Left ventricle myocardium inferior (tissue), 1 donor: ENCODE measurements at regions not wholly inside any gene's neighbourhood (a gene's known extent, or its start where the extent isn't known, plus 50 kb on each side); places are given as distances from the start of the nearest gene placed in this dataset.

Experiments
- DNase-seq: peaks from one replicate; pipeline ENCODE4 v3.0.0-alpha.2; 2020
- H3K27ac ChIP-seq: fragments of 200-600 bp; replicated peaks from 2 replicates; pipeline ENCODE4 v1.8.0; 2021
- H3K27me3 ChIP-seq: fragments of 200-600 bp; 2 replicates; pipeline ENCODE4 v1.8.0; 2021; ENCODE audit warnings: low read depth
- H3K36me3 ChIP-seq: fragments of 200-600 bp; 2 replicates; pipeline ENCODE4 v1.8.0; 2021
- H3K4me1 ChIP-seq: fragments of 200-600 bp; 2 replicates; pipeline ENCODE4 v1.8.0; 2021
- H3K4me3 ChIP-seq: fragments of 200-600 bp; 2 replicates; pipeline ENCODE4 v1.8.0; 2021; ENCODE audit warnings: mild to moderate bottlenecking, moderate library complexity
- H3K9me3 ChIP-seq: fragments of 200-600 bp; replicated peaks from 2 replicates; pipeline ENCODE4 v1.8.0; 2021
- CTCF ChIP-seq: fragments of 200-600 bp; IDR thresholded peaks from 2 replicates; pipeline ENCODE4 v1.8.0; 2021; ENCODE audit warnings: antibody characterized with exemption, mild to moderate bottlenecking, borderline replicate concordance
- intact Hi-C: fragments of 100-400 bp; cut with micrococcal nuclease; formaldehyde crosslinking; loops from one replicate; pipeline ENCODE4 v1.11.0; 2022
- donor health status: DM: no; HTN: yes; CAD: no; lungs with severe emphysema.

- DNase-seq, result no peak
- intact Hi-C loops, result no loop called here
- no peaks in the 10 kb centered on the region for H3K27me3 ChIP-seq
- TF ChIP-seq CTCF, result no peak
- no peak overlapping the region for H3K4me3 ChIP-seq
- peaks cover 27% of the 10 kb centered on the region for H3K9me3 ChIP-seq
- no peak overlapping the region for H3K27ac ChIP-seq
- no peaks in the 10 kb centered on the region for H3K36me3 ChIP-seq
- H3K4me1 ChIP-seq, result no peaks in the 10 kb centered on the region
These were observed 354.9 kb downstream of the GPAT3 start for GRCh38 chr4:83890816-83891215.

- no peaks in the 10 kb centered on the region for H3K36me3 ChIP-seq
- no peak for DNase-seq
- no peak overlapping the region for H3K4me3 ChIP-seq
- TF ChIP-seq CTCF, result no peak
- H3K9me3 ChIP-seq, result peaks cover 27% of the 10 kb centered on the region
- no peaks in the 10 kb centered on the region for H3K4me1 ChIP-seq
- H3K27ac ChIP-seq, result no peak overlapping the region
- no peaks in the 10 kb centered on the region for H3K27me3 ChIP-seq
- intact Hi-C loops, result no loop called here
These were observed 354.3 kb downstream of the GPAT3 start for GRCh38 chr4:83890231-83890630.

- H3K4me1 ChIP-seq, result no peaks in the 10 kb centered on the region
- no peak overlapping the region for H3K27ac ChIP-seq
- TF ChIP-seq CTCF, result no peak
- H3K4me3 ChIP-seq, result no peak overlapping the region
- DNase-seq, result no peak
- intact Hi-C loops, result no loop called here
- H3K9me3 ChIP-seq, result peaks cover 27% of the 10 kb centered on the region
- no peaks in the 10 kb centered on the region for H3K36me3 ChIP-seq
- no peaks in the 10 kb centered on the region for H3K27me3 ChIP-seq
These were observed 353.9 kb downstream of the GPAT3 start for GRCh38 chr4:83889802-83890201.

GRCh38 chr4:83885256-83886182, 349.6 kb downstream of the GPAT3 start:
- no peak for TF ChIP-seq CTCF
- intact Hi-C loops, result no loop called here
- no peak for DNase-seq
- H3K27me3 ChIP-seq, result no peaks in the 10 kb centered on the region
- no peaks in the 10 kb centered on the region for H3K36me3 ChIP-seq
- no peaks in the 10 kb centered on the region for H3K4me1 ChIP-seq
- no peak overlapping the region for H3K27ac ChIP-seq
- H3K9me3 ChIP-seq, result peaks cover 23% of the 10 kb centered on the region
- no peak overlapping the region for H3K4me3 ChIP-seq

GRCh38 chr4:83876047-83876446, 340.1 kb downstream of the GPAT3 start:
- intact Hi-C loops, result no loop called here

More at GRCh38 chr4:83876047-83876446, 340.1 kb downstream of the GPAT3 start:
- peaks cover 5% of the 10 kb centered on the region for H3K27me3 ChIP-seq
- no peaks in the 10 kb centered on the region for H3K4me1 ChIP-seq
- no peak overlapping the region for H3K4me3 ChIP-seq
- no peaks in the 10 kb centered on the region for H3K36me3 ChIP-seq
- H3K27ac ChIP-seq, result no peak overlapping the region
- no peaks in the 10 kb centered on the region for H3K9me3 ChIP-seq
- TF ChIP-seq CTCF, result no peak
- DNase-seq, result no peak
